ENCODE measurements at regions not wholly inside any gene's neighbourhood (a gene's known extent, or its start where the extent isn't known, plus 50 kb on each side); places are given as distances from the start of the nearest gene placed in this dataset.
A peak's percentile ranks its signal among the peaks of the same experiment; 100 is the strongest.

- DNase-seq = peak; percentile 70
Observed at GRCh38 chr18:10182009-10182624, 268.3 kb downstream of the VAPA start.

DNA sequence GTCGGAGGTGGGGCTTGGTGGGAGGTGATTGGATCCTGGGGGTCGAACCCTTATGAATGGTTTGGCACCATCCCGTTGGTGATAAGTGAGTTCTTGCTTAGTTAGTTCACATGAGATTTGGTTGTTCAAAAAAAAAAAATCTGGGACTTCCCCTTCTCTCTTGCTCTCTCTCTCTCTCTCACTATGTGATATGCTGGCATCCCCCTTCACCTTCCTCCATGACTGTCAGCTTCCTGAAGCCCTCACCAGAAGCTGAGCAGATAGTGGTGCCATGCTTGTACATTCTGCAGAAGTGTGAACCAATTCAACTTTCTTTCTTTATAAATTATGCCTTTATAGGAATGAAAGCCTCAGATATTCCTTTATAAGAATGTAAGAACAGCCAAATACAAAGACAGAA, 269.7 kb upstream of the APCDD1 start:
- DNase-seq = no peak

DNA sequence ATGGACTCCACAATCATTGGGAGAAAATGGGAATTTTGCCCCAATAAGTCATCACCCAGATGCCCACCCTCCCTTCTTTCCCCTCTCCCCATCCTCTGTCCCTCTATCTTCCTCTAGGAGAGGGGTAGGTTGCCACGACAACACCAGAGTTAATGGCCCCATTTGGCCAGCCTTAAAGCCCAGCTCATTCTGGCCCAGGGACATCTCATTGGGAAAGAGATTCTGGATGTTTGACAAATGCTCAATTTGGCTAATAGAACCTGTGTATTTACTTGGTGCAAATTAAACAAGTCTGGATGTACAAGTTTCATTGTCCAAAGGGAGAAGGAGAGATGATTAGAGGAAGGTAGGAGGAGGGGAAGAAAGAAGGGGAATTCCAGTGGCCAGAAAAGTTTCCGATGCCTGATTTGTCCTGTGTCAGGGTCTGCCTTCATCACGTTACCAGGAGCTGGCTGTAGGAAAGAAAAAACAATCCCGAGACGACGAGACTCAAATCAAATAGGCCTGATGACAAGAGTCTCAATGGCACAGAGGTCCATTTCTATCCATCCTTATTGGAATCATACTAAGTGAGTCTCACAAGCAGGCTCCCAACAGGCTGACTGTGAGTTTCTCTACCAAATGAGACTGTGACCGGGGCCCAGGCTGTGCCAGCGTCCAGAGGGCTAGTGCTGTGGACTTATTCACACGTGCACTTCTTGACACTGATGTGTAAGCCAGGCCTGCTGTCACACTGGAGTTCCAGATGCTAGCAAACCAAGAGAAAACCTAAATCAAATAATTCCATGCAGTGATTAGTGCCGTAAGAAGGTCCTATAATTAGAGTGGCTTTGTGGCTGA, 265.2 kb upstream of the APCDD1 start:
- DNase-seq = no peak

DNA sequence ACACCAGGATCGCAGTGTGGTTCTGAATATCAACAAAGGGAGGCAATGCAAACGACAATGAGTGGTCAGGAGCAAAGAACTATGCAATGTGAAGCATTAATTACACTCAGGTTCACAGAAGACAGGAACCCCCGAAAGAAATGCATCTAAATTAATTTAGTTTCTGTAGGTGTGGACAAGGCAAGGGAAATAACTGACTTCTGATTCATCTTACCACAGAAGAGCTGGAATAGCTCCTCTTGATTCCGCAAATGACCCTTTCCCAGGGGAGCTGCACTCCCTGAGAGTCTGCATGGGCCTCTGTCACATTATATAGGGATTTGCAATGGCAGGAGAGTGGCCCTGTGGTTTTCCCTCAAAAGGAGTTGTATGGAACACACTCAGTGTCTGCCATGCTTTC, 263.9 kb upstream of the APCDD1 start:
- no peak for DNase-seq

DNA sequence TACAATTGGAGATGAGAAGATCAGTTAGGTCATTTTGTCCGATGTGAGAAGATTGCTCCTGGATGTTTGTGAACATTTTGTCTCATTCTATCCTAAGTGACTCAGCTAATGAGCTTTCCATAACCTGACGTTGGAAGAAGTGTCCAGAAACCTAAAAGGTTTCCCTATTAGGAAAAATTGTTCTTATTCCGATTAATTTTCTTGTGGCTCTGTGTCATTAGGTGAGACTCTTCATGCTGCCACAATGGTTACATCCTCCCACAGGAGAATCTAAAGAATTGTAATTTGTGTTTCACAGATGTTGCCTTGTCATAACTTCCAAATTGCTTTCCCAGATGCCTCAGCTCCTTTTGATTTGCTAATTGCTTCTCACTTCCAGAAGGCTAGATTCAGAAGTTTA, 261.0 kb upstream of the APCDD1 start:
- no peak for DNase-seq

DNA sequence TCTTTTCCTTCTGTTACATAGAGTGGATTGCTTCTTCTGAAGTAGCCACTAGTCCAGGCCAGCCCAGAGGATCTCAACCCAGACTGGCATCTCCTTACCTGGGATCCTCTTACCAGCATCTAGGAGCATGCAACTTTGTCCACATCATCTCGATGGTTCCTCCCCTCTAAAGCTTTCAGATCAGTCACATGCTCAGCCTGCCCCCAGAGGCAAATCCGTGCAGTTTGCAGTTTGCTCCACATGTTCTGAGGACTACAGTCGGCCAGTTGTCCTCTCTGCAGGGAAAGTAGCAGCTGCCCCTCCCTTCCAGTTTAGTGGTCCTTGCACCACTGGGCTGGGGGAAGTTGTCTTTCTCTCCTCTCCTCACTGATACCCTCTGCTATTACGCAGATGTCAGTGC, 259.8 kb upstream of the APCDD1 start:
- DNase-seq = peak; percentile 44

- no peak for DNase-seq
Observed at GRCh38 chr18:10195529-10195928, 258.9 kb upstream of the APCDD1 start.

DNA sequence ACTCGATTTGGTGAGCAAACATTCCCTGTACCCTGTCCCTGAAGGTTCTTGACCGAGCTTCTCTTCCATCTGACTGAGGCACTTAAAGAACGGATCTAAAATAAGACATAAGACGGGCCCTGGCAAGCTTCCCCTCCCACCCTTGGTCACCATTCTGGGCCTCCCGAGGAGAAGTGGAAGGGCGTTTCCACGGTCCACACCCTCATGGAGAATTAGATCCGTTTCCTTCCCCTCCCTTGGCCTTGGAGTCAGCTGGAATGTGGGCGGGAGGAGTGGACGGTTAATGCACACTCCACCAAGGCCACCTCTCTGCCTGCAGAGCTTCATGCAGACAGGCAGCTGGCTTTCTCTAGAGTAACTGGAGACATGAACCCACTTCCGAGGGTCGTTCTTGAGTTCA, 257.3 kb upstream of the APCDD1 start:
- DNase-seq = no peak

DNA sequence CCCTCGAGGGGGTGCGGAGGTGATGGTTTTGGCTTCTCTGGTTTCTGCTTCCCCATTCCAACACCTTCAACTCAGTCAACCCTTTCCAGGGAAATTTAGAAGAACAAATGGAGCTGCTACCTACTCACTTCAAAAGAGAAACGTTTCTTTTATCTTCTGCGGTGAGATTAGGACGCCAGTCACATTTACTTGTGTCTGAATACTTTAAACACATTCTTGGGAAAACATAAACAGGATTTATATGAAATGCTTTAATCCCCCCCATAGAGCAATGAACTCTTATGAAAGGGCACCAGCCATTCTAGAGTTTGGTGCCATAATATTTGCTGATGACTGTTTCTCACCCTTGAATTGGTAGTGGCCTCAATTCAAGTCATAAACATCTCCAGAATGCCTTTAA, 253.2 kb upstream of the APCDD1 start:
- DNase-seq = no peak

- DNase-seq = no peak
Observed at GRCh38 chr18:10201659-10202058, 252.8 kb upstream of the APCDD1 start.

DNA sequence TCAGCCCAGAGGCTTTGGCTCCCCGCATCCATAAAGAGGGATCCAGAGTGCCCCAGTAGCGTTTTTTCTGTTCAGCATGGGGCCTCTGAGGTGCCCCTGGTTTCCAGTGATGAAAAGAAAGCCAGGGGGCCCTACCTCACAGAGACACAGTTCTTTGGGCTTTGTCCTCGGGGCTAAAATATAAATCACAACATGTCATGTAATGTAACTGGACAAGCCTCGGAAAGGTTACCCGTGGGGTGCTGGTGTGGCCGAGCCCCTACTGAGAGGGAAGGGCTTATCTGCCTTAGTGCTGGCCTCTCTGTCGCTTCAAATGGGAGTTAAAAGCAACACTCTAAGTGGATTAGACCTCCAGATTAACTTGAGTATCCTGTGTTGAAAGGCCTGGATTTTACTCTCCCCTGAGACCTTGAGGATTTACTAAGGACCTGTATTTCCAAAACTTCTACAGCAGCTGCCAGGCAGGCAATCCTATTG, 251.6 kb upstream of the APCDD1 start:
- no peak for DNase-seq

DNA sequence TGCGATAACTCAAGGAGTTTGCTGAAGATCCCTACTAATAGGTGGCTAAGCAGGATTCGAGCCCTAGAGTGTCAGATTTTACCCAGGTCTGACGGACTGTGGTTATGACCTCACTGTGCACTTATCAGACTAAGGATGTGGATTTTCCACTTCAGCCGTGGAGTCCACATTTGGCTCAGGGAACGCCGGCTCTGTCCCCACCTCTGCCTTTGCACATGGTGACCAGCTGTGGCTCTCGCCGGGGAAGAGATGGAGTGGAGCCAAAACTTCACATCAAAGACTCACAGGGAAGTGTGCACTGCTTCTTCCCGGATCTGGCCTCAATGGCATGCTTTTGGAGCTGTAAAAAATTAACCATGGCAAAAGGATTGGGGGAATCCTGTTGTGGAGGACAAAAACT, 249.3 kb upstream of the APCDD1 start:
- DNase-seq = peak; percentile 72

DNA sequence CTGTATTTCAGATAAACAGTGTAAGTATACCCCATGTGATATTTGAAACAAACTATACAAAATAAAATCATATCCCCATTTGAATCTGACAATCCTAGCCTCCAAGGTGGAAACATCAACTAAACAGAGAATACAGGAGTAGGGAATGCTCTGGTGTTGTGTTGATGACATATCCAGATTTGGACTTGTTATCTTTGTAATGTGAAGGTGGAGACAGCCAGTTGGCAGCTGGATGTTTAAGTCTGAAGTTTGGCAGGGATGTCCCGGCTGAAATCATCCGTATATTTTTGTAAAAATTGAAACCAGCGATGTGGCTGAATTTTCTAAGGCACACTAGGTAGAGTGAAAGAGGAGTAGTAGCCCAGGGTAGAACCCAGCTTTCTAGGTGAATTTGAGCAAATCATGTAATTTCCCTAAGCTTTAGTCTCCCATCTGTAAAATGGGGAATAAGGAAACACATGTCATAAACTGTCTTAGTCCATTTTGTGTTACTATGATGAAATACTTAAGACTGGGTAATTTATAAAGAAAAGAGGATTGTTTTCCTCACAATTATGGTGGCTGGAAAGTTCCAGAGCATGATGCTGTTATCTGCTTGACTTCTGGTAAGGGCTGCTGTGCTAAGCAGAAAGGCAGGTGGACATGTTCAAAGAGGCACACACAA, 246.6 kb upstream of the APCDD1 start:
- DNase-seq = no peak

GRCh38 chr18:10209302-10209701, 245.1 kb upstream of the APCDD1 start:
- no peak for DNase-seq

DNA sequence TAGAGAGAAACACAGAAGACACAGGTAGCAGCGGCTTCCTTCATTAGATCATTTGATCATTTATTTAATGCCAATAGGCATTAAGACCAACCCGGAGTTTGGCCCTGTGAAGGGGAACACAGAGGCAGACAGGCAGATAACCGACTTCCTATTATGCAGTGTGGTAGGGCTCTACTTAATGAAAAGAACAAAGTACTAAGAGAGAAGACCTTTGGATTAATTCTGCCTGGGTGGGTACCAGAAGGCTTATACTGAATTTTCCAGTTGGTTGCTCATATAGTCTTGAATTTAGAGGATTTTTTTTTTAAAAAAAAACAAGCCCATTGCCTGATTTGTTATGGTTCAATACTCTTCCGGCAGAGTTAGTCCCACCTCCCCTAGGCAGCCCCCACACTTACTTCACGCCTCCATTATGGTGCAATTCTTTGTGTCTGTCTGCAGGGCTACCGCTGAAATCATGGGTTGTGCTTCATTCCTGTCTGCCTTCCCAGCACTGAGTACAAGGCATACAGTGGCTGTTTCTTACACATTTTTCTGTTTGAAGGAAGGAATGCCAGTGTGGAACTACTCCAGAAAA, 244.3 kb upstream of the APCDD1 start:
- DNase-seq = no peak

DNA sequence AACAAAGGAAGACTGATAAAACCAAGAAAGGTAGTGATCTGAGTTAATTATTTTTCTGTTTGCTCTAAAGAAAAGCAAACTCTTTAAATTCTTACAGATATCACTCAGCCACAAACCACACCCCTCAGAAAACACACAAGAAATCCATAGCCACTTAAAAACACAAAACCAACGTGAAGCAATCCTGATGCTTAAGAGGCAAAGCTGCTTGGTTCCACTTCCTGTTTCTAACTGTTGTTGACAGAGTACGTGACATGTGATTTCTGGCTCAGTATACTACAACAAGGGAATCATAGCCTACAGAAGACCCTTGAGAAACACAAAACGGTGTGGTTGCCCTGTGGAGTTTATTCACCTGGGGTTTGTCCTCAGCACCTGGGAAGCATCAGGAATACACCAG, 240.9 kb upstream of the APCDD1 start:
- peak; percentile 93 for DNase-seq

DNA sequence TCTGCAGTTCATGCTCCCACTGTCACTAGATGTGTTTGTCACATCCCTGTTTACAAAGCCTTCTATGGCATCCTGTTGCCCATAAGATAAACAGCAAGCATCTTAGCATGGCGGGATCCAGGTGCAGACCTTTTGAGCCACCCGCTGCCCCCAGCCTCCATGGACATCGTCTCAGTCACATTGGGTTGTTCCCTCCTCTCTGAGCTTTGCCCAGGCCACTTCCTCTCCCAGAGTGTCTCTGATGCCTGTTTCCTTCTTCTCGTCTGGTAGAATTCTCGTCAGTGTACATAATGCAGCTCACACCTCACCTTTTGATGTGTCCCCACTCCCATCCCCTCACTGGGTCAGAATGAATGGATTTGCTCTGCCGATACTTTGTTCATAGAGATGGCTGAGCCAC, 239.0 kb upstream of the APCDD1 start:
- no peak for DNase-seq

DNA sequence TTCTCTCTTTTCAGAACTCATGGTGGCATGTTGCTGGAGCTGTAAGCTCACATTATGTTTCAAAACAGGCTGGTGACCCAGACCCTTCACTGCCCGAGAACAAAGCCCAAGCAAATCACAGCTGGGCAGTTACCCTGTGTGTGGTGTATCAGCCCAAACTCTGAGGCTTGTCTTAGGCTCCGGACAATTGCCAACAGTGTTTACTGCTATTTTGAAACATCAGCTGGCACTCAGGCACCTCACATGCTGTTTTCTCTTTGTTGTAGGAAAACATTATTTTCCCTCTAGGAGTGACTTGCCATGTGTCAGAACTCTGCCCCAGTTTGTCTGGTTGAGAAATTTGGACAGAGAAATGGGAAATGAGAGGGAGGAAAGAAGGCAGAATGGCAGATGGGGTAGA, 237.6 kb upstream of the APCDD1 start:
- DNase-seq = no peak

DNA sequence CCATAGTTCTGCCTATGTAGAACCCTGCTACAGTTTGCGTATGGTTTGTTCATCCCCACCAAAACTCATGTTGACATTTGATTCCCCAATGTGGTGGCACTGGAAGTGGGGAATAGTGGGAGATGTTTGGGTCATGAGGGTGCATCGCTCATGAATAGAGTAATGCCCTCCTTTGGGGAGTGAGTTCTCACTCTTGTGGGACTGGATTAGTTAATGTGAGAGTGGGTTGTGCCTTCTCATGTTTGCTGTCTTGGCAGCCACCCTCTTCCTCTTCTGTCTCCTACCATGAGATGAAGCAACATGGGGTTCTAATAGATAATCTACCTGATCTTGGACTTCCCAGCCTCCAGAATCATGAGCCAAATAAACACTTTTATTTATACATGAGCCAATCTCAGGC, 237.2 kb upstream of the APCDD1 start:
- no peak for DNase-seq

DNA sequence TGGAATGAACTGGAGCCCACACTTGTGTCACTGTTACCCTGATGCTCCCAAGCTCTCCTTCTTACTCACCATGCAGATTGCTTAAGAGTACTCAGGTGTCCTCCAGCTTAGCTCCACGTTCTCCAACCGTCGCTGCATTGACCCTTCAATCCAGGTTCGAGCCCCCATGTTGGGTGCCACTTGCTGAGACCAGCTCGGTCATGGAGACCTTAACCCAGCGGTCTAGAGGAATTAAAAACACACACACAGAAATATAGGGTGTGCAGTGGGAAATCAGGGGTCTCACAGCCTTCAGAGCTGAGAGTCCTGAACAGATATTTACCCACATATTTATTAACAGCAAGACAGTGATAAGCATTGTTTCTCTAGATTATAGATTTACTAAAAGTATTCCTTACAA, 229.1 kb upstream of the APCDD1 start:
- no peak for DNase-seq

- DNase-seq = no peak
Observed at GRCh38 chr18:10226971-10227370, 227.5 kb upstream of the APCDD1 start.

DNA sequence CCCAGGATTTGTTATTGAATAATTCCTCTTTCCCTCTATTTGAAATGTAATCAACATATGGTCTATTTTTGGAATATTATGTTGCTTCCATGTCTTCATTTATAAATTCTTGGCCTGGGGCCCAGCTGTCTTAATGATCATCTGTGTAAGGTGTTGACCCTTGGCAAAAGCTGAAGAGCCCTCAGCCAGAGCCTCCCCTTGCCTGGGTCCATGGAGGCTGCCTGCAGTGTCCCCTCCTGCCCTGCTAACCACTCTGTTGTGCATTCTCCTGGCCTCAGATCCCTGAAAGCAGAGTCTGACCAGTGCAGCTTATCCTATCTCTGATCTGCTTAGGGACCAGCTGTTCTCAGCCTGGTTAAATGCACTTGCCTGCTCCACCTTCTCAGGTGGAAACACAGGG, 226.1 kb upstream of the APCDD1 start:
- DNase-seq = no peak

DNA sequence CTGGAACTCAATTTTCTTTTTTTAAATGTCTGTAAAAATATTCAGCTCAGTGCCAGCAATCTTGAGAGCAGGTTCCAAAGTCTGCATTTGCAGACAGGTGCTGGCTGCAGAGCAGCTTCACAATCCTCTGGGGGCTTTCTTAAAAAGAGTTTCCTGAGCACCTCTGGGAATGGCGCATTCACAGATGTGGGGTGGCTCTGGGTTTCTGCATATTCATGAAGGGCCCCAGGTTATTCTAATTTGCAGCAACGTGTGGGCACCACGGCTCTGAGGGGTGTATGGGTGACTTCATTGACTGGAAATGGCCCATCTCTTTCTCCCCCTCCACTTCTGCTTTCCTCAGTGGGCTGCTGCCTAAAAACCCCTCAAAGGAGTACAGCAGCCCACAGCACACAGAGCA, 225.0 kb upstream of the APCDD1 start:
- no peak for DNase-seq

- peak; percentile 78 for DNase-seq
Observed at GRCh38 chr18:10230072-10230471, 224.4 kb upstream of the APCDD1 start.
